ENCODE measurements at regions not wholly inside any gene's neighbourhood (a gene's known extent, or its start where the extent isn't known, plus 50 kb on each side); places are given as distances from the start of the nearest gene placed in this dataset.

DNA sequence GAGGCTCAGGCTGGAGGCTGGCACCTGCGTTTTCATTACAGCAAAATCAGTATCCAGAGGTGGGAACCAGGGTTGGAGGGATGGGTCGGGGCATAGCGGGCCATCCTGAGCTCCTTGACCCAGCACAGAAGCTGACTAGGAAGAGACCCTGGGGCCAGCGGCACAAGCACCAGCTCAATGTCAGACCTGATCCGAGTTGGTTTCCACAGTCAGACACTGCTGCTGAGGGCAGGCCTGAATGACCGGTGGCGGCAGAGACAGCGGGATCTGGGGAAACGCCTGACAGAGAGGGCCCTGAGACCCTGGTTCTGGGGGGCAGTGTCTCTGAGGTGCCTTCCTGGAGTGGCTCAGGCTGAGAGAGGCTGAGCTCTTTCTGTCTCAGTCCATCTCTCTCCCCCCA lies 162.0 kb upstream of the C1orf174 start:
- no peaks in the 10 kb centered on the region for H3K4me1 ChIP-seq (ENCODE audit: control insufficient read depth, insufficient read depth, low read length)
- no peaks in the 10 kb centered on the region for H3K27me3 ChIP-seq (ENCODE audit: control insufficient read depth, insufficient read depth, low read length)
- no peaks in the 10 kb centered on the region for H3K36me3 ChIP-seq (ENCODE audit: control insufficient read depth, insufficient read depth, low read length)
- H3K4me3 ChIP-seq (ENCODE audit: low read depth in 2 of 2, low read length in 2 of 2) = no peak overlapping the region
- TF ChIP-seq POLR2AphosphoS5 (IDR thresholded peaks at IDR 0.05; ENCODE audit: low read depth, low read length) (no peak), TCF7L2 (IDR thresholded peaks at IDR 0.05; ENCODE audit: low read depth, low read length) (no peak), SIN3A (IDR thresholded peaks at IDR 0.05; ENCODE audit: borderline replicate concordance, insufficient read depth, low read depth, low read length) (no peak)
- TF ChIP-seq, protein P1, sequence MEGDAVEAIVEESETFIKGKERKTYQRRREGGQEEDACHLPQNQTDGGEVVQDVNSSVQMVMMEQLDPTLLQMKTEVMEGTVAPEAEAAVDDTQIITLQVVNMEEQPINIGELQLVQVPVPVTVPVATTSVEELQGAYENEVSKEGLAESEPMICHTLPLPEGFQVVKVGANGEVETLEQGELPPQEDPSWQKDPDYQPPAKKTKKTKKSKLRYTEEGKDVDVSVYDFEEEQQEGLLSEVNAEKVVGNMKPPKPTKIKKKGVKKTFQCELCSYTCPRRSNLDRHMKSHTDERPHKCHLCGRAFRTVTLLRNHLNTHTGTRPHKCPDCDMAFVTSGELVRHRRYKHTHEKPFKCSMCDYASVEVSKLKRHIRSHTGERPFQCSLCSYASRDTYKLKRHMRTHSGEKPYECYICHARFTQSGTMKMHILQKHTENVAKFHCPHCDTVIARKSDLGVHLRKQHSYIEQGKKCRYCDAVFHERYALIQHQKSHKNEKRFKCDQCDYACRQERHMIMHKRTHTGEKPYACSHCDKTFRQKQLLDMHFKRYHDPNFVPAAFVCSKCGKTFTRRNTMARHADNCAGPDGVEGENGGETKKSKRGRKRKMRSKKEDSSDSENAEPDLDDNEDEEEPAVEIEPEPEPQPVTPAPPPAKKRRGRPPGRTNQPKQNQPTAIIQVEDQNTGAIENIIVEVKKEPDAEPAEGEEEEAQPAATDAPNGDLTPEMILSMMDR (IDR thresholded peaks at IDR 0.05) = no peak
- TF ChIP-seq, protein P2, sequence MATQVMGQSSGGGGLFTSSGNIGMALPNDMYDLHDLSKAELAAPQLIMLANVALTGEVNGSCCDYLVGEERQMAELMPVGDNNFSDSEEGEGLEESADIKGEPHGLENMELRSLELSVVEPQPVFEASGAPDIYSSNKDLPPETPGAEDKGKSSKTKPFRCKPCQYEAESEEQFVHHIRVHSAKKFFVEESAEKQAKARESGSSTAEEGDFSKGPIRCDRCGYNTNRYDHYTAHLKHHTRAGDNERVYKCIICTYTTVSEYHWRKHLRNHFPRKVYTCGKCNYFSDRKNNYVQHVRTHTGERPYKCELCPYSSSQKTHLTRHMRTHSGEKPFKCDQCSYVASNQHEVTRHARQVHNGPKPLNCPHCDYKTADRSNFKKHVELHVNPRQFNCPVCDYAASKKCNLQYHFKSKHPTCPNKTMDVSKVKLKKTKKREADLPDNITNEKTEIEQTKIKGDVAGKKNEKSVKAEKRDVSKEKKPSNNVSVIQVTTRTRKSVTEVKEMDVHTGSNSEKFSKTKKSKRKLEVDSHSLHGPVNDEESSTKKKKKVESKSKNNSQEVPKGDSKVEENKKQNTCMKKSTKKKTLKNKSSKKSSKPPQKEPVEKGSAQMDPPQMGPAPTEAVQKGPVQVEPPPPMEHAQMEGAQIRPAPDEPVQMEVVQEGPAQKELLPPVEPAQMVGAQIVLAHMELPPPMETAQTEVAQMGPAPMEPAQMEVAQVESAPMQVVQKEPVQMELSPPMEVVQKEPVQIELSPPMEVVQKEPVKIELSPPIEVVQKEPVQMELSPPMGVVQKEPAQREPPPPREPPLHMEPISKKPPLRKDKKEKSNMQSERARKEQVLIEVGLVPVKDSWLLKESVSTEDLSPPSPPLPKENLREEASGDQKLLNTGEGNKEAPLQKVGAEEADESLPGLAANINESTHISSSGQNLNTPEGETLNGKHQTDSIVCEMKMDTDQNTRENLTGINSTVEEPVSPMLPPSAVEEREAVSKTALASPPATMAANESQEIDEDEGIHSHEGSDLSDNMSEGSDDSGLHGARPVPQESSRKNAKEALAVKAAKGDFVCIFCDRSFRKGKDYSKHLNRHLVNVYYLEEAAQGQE (IDR thresholded peaks at IDR 0.05; ENCODE audit: insufficient read depth in 1 of 2, low read depth in 2 of 2, low read length in 1 of 2) = no peak
- BruUV-seq (replicated peaks) = no TSS peak
- no peaks in the 10 kb centered on the region for H3K9me3 ChIP-seq (ENCODE audit: control insufficient read depth, insufficient read depth, low read depth, low read length)
- DNase-seq (ENCODE audit: low read depth, low spot score) (no peak), ATAC-seq (no peak)
- CTCF ChIA-PET = no interaction called here
- intact Hi-C loops (cut with micrococcal nuclease; ENCODE audit: unreplicated experiment) (no loop called here), in situ Hi-C loops (cut with HindIII; ENCODE audit: low pct_unique_long_range_greater_than_20kb, low sequenced_read_pairs) (no loop called here)
- POLR2A ChIA-PET = interaction anchor here (0.6 kb wide), 1 partner anchor 42 kb away, joined by 3 read pairs; no protein-coding TSS in a partner anchor
- H3K27ac ChIP-seq (ENCODE audit: low read length) = no peak overlapping the region

DNA sequence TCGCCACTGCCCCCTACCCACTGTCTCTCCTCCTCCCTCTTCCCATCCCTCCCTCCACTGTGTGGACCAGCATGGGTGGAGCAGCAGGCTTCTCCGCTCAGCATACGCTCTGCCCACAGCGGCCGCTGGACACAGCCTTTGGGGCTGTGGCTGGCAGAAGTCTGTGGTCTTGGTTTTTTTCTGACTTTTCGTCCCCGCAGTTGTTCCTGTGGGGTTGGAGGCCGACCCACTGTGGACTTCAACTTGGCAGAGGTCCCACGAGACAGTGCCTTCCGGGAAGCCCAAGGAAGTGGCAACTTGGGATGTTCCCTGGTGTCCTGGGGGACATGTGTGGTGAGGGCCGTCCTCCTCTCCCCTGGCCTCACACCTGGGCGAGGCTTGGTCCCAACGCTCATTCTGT lies 162.5 kb upstream of the C1orf174 start:
- no peak for ATAC-seq

More for the DNA sequence above, 162.5 kb upstream of the C1orf174 start:
- Histone ChIP-seq H3K4me1 (ENCODE audit: control insufficient read depth, insufficient read depth, low read length) (no peaks in the 10 kb centered on the region), H3K4me3 (ENCODE audit: low read depth in 2 of 2, low read length in 2 of 2) (no peak overlapping the region), H3K36me3 (ENCODE audit: control insufficient read depth, insufficient read depth, low read length) (no peaks in the 10 kb centered on the region), H3K9me3 (ENCODE audit: control insufficient read depth, insufficient read depth, low read depth, low read length) (no peaks in the 10 kb centered on the region), H3K27me3 (ENCODE audit: control insufficient read depth, insufficient read depth, low read length) (no peaks in the 10 kb centered on the region), H3K27ac (ENCODE audit: low read length) (no peak overlapping the region)
- TF ChIP-seq POLR2AphosphoS5 (IDR thresholded peaks at IDR 0.05; ENCODE audit: low read depth, low read length) (no peak), TCF7L2 (IDR thresholded peaks at IDR 0.05; ENCODE audit: low read depth, low read length) (no peak), SIN3A (IDR thresholded peaks at IDR 0.05; ENCODE audit: borderline replicate concordance, insufficient read depth, low read depth, low read length) (no peak)
- TF ChIP-seq, protein P1 (IDR thresholded peaks at IDR 0.05) = no peak
- TF ChIP-seq, protein P2 (IDR thresholded peaks at IDR 0.05; ENCODE audit: insufficient read depth in 1 of 2, low read depth in 2 of 2, low read length in 1 of 2) = no peak
- DNase-seq (ENCODE audit: low read depth, low spot score) = no peak
- in situ Hi-C loops (cut with HindIII; ENCODE audit: low pct_unique_long_range_greater_than_20kb, low sequenced_read_pairs) = no loop called here
- ChIA-PET CTCF (no interaction called here), POLR2A (no interaction called here)
- intact Hi-C loops (cut with micrococcal nuclease; ENCODE audit: unreplicated experiment) = no loop called here
- no TSS peak for BruUV-seq (replicated peaks)

All from Panc1 (cell line).